Transverse colon (tissue), 4 donors: ENCODE measurements at regions not wholly inside any gene's neighbourhood (a gene's known extent, or its start where the extent isn't known, plus 50 kb on each side); places are given as distances from the start of the nearest gene placed in this dataset.

Experiments used
- EP300 ChIP-seq: sonication (generic); formaldehyde crosslinking; IDR thresholded peaks from one replicate; pipeline ENCODE4 v1.6.1; 2017; ENCODE audit warnings: antibody characterized with exemption, low read depth
- POLR2A ChIP-seq: fragments of 450-650 bp; IDR thresholded peaks from one replicate; pipeline ENCODE4 v1.6.1; 2016; ENCODE audit warnings: antibody characterized with exemption, mild to moderate bottlenecking, moderate library complexity
- POLR2AphosphoS5 ChIP-seq, 3 donors: sonication (generic); formaldehyde crosslinking; IDR thresholded peaks; one replicate each; pipeline ENCODE4 v1.6.1; 2016; ENCODE audit warnings: antibody characterized with exemption in 3 of 3
- TF ChIP-seq, protein P1 (sequence below), 5 experiments: fragments of 200-600 bp in 3 of 5; fragments of 450-650 bp in 2 of 5; sonication (generic) in 3 of 5; IDR thresholded peaks; 1 replicate in 2 of 5; 2 replicates in 3 of 5; pipeline ENCODE4 v1.5.1; 2016 to 2017; ENCODE audit warnings: antibody characterized with exemption in 5 of 5, inconsistent platforms in 3 of 5, mild to moderate bottlenecking in 2 of 5, moderate library complexity in 1 of 5

- TF ChIP-seq, protein P1, sequence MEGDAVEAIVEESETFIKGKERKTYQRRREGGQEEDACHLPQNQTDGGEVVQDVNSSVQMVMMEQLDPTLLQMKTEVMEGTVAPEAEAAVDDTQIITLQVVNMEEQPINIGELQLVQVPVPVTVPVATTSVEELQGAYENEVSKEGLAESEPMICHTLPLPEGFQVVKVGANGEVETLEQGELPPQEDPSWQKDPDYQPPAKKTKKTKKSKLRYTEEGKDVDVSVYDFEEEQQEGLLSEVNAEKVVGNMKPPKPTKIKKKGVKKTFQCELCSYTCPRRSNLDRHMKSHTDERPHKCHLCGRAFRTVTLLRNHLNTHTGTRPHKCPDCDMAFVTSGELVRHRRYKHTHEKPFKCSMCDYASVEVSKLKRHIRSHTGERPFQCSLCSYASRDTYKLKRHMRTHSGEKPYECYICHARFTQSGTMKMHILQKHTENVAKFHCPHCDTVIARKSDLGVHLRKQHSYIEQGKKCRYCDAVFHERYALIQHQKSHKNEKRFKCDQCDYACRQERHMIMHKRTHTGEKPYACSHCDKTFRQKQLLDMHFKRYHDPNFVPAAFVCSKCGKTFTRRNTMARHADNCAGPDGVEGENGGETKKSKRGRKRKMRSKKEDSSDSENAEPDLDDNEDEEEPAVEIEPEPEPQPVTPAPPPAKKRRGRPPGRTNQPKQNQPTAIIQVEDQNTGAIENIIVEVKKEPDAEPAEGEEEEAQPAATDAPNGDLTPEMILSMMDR (IDR thresholded peaks at IDR 0.05): no peak
- TF ChIP-seq POLR2A (no peak), EP300 (no peak), POLR2AphosphoS5 (IDR thresholded peaks at IDR 0.05) (no peak)
Observed at GRCh38 chr13:80497978-80498377, 157.1 kb upstream of the SPRY2 start.
